Transverse colon (tissue), 4 donors: ENCODE measurements at regions not wholly inside any gene's neighbourhood (a gene's known extent, or its start where the extent isn't known, plus 50 kb on each side); places are given as distances from the start of the nearest gene placed in this dataset.

ENCODE experiments used
- DNase-seq: peaks from one replicate; pipeline ENCODE4 v3.0.0-alpha.2; 2019
- H3K27ac ChIP-seq, 4 donors: fragments of 200-600 bp; sonication (generic); 2 replicates each; pipeline ENCODE4 v1.5.1; 2016 to 2018; ENCODE audit warnings: inconsistent platforms in 4 of 4
- H3K27me3 ChIP-seq: fragments of 200-600 bp; sonication (generic); 2 replicates; pipeline ENCODE4 v1.5.1; 2017; ENCODE audit warnings: inconsistent platforms
- H3K36me3 ChIP-seq, 4 donors: fragments of 200-600 bp; sonication (generic); 2 replicates each; pipeline ENCODE4 v1.5.1; 2017 to 2019; ENCODE audit warnings: inconsistent platforms in 4 of 4
- H3K4me1 ChIP-seq, 4 donors: fragments of 200-600 bp; sonication (generic); 2 replicates each; pipeline ENCODE4 v1.5.1; 2017 to 2020; ENCODE audit warnings: inconsistent platforms in 4 of 4
- H3K4me3 ChIP-seq, 4 donors: fragments of 200-600 bp; sonication (generic); 1 replicate in 1 of 4; 2 replicates in 3 of 4; pipeline versions ENCODE4 v1.5.1 to v1.6.1; 2017 to 2019; ENCODE audit warnings: inconsistent platforms in 4 of 4
- H3K9me3 ChIP-seq, 2 donors: fragments of 200-600 bp; sonication (generic); 2 replicates each; pipeline ENCODE4 v1.5.1; 2017 to 2019; ENCODE audit warnings: inconsistent platforms in 2 of 2
- EP300 ChIP-seq: sonication (generic); formaldehyde crosslinking; IDR thresholded peaks from one replicate; pipeline ENCODE4 v1.6.1; 2017; ENCODE audit warnings: antibody characterized with exemption, low read depth
- POLR2A ChIP-seq: fragments of 450-650 bp; IDR thresholded peaks from one replicate; pipeline ENCODE4 v1.6.1; 2016; ENCODE audit warnings: antibody characterized with exemption, mild to moderate bottlenecking, moderate library complexity
- POLR2AphosphoS5 ChIP-seq, 3 donors: sonication (generic); formaldehyde crosslinking; IDR thresholded peaks; one replicate each; pipeline ENCODE4 v1.6.1; 2016; ENCODE audit warnings: antibody characterized with exemption in 3 of 3
- WGBS, 2 donors: methylation state at CpG; one replicate each; pipeline ENCODE4 v1.1.5; 2018; ENCODE audit warnings: low coverage in 1 of 2; 5-methylcytosine and 5-hydroxymethylcytosine counted together
- in situ Hi-C, 4 donors: fragments of 200-750 bp; cut with MboI; loops; one replicate each; pipeline versions ENCODE4 v1.15.0 to v1.15.1; 2017; ENCODE audit warnings: low sequenced_read_pairs in 3 of 4, low pct_ligation_motif_present in 1 of 4, low pct_unique_long_range_greater_than_20kb in 1 of 4
- intact Hi-C: fragments of 100-400 bp; cut with DNase I; formaldehyde crosslinking; loops from one replicate; pipeline ENCODE4 v1.15.1; 2023; ENCODE audit warnings: low total_unique reads
- TF ChIP-seq, protein P1 (sequence below), 5 experiments: fragments of 200-600 bp in 3 of 5; fragments of 450-650 bp in 2 of 5; sonication (generic) in 3 of 5; IDR thresholded peaks; 1 replicate in 2 of 5; 2 replicates in 3 of 5; pipeline ENCODE4 v1.5.1; 2016 to 2017; ENCODE audit warnings: antibody characterized with exemption in 5 of 5, inconsistent platforms in 3 of 5, mild to moderate bottlenecking in 2 of 5, moderate library complexity in 1 of 5

DNA sequence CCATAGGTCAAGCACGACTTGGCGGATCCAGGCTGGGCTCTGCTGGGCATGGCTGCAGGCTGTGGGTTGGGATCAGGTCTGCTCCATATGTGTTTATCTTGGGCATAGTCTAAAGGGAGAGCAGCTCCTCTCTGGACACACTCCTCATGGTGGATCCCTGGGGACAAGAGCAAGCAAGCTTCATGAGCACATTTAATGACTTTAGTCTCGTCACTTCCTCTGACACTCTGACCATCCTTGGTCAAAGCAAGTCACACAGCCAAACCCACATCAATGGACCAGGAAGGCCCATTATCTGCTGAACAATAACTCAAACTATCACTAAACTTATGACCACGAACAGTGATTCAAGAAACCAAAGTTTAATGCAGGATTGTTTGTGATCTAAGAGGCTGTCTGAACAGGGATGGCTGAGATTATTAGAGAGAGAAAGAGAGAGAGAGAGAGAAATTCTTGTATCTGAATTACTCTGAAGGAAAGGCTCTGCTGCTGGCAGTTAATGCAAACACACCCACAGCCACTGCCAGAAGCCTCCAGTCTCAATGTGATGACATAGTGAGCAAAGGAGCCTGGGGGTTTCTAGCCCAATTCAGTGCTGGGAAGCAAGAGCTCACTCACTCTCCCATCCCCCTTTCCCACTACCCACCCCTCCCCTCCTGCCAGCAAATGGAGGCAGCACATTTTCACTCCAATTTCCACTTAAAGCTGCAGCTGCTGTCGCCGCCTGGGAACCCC lies 490.2 kb upstream of the SULF2 start:
- no peaks in the 10 kb centered on the region for H3K36me3 ChIP-seq
- in situ Hi-C loops = no loop called here
- DNase-seq = no peak
- no peak overlapping the region for H3K4me3 ChIP-seq
- TF ChIP-seq POLR2AphosphoS5 (IDR thresholded peaks at IDR 0.05) (no peak), POLR2A (no peak), EP300 (no peak)
- TF ChIP-seq, protein P1, sequence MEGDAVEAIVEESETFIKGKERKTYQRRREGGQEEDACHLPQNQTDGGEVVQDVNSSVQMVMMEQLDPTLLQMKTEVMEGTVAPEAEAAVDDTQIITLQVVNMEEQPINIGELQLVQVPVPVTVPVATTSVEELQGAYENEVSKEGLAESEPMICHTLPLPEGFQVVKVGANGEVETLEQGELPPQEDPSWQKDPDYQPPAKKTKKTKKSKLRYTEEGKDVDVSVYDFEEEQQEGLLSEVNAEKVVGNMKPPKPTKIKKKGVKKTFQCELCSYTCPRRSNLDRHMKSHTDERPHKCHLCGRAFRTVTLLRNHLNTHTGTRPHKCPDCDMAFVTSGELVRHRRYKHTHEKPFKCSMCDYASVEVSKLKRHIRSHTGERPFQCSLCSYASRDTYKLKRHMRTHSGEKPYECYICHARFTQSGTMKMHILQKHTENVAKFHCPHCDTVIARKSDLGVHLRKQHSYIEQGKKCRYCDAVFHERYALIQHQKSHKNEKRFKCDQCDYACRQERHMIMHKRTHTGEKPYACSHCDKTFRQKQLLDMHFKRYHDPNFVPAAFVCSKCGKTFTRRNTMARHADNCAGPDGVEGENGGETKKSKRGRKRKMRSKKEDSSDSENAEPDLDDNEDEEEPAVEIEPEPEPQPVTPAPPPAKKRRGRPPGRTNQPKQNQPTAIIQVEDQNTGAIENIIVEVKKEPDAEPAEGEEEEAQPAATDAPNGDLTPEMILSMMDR (IDR thresholded peaks at IDR 0.05) = no peak
- intact Hi-C loops = loop anchor here (5.0 kb wide), 1 partner anchor 1327 kb away; no protein-coding TSS in a partner anchor
- H3K27me3 ChIP-seq = no peaks in the 10 kb centered on the region
- no peaks in the 10 kb centered on the region for H3K4me1 ChIP-seq
- 37 to 75% methylated on average over 2 to 6 of the region's 6 CpGs for WGBS, 2 donors
- H3K9me3 ChIP-seq = no peaks in the 10 kb centered on the region
- no peak overlapping the region for H3K27ac ChIP-seq

DNA sequence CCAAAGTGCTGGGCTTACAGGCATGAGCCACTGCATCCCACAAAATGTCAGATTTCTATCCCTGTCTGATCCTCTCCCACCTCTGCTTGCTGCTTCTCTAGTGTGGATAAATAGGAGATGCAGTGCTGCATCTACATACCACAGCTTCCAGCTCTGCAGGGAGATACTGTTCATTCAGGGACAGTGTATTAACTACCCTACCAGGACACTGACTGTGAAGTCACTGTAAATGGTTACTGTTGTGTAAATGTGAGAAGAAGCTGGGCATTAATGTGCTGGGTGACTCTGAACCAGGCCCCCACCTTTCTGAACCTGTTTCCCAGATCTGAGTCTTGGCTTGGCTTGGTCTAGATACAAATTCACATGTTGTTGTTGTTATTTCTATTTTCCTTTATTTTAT lies 488.6 kb upstream of the SULF2 start:
- in situ Hi-C loops (no loop called here), intact Hi-C loops (no loop called here)
- H3K9me3 ChIP-seq = no peaks in the 10 kb centered on the region
- H3K27ac ChIP-seq = no peak overlapping the region
- H3K36me3 ChIP-seq = no peaks in the 10 kb centered on the region
- DNase-seq = no peak
- H3K4me3 ChIP-seq = no peak overlapping the region
- H3K4me1 ChIP-seq = no peaks in the 10 kb centered on the region
- no peaks in the 10 kb centered on the region for H3K27me3 ChIP-seq
- TF ChIP-seq POLR2A (no peak), POLR2AphosphoS5 (IDR thresholded peaks at IDR 0.05) (no peak), EP300 (no peak)
- TF ChIP-seq, protein P1 (IDR thresholded peaks at IDR 0.05) = no peak

DNA sequence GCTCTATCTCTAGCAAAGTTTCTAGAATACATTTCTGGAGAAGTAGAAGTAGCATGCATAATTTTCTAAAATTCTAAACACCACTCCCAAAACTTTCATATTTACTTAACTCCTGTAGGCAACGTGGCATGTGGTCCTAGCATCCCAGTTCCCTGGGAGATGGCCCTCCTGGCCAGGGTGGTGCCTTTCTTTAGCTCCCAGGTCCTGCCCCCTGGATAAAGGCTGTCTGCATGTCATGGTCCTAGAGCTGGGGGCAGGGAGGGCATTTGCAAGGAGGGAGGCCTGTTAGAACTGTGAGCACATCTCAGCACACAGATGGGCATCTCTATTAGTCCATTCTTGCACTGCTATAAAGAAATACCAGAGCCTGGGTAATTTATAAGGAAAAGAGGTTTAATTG lies 485.6 kb upstream of the SULF2 start:
- in situ Hi-C loops (no loop called here), intact Hi-C loops (no loop called here)
- Histone ChIP-seq H3K9me3 (no peaks in the 10 kb centered on the region), H3K27ac (no peak overlapping the region), H3K27me3 (no peaks in the 10 kb centered on the region), H3K4me1 (no peaks in the 10 kb centered on the region), H3K36me3 (no peaks in the 10 kb centered on the region), H3K4me3 (no peak overlapping the region)
- no peak for DNase-seq
- TF ChIP-seq POLR2A = no peak
- TF ChIP-seq POLR2AphosphoS5 (IDR thresholded peaks at IDR 0.05) = no peak
- TF ChIP-seq, protein P1 (IDR thresholded peaks at IDR 0.05) = no peak
- TF ChIP-seq EP300 = no peak
- 40% methylated on average over 1 of the region's 1 CpG; no CpG with 5 or more reads in 1 of the 2 donors for WGBS, 2 donors

- H3K27me3 ChIP-seq = no peaks in the 10 kb centered on the region
- no peak overlapping the region for H3K4me3 ChIP-seq
- TF ChIP-seq POLR2AphosphoS5 (IDR thresholded peaks at IDR 0.05) (no peak), POLR2A (no peak), EP300 (no peak)
- TF ChIP-seq, protein P1 (IDR thresholded peaks at IDR 0.05) = no peak
- intact Hi-C loops (no loop called here), in situ Hi-C loops (no loop called here)
- no peaks in the 10 kb centered on the region for H3K9me3 ChIP-seq
- H3K36me3 ChIP-seq = no peaks in the 10 kb centered on the region
- no peaks in the 10 kb centered on the region for H3K4me1 ChIP-seq
- H3K27ac ChIP-seq = no peak overlapping the region
- 84 to 93% methylated on average over 5 to 19 of the region's 19 CpGs for WGBS, 2 donors
- DNase-seq = no peak
Observed at GRCh38 chr20:48267860-48268633, 482.8 kb upstream of the SULF2 start.
